ENCODE measurements at regions not wholly inside any gene's neighbourhood (a gene's known extent, or its start where the extent isn't known, plus 50 kb on each side); places are given as distances from the start of the nearest gene placed in this dataset.
"Not testable (repeated sequence)": the region's sequence is repeated elsewhere in the genome, so short reads cannot be mapped to it uniquely, and the experiment has no call there.

GRCh38 chr14:53742233-53742620, 214.4 kb downstream of the BMP4 start:
- DNase-seq (ENCODE audit: low spot score), result no peak

- DNase-seq (ENCODE audit: low spot score), result no peak
These were observed 215.0 kb downstream of the BMP4 start for GRCh38 chr14:53741479-53742232.

DNA sequence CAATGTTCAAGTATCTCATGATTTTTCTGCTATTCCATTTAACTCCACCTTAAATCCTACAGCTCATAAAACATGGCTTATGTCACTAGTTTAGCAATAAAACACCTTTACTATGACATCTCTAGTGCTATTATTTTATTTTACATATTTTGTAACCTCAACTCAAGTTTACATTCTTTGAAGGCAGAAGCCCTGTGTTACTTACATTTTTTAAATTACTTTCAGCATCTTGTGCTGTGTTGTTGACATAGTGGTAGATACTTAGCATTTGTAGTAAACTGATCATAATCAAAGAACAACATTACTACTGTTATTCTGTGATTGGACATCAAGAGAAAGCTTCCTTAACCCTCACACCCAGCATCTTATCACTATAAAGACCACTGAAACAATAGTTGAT, 216.1 kb downstream of the BMP4 start:
- no peak for DNase-seq (ENCODE audit: low spot score)

DNA sequence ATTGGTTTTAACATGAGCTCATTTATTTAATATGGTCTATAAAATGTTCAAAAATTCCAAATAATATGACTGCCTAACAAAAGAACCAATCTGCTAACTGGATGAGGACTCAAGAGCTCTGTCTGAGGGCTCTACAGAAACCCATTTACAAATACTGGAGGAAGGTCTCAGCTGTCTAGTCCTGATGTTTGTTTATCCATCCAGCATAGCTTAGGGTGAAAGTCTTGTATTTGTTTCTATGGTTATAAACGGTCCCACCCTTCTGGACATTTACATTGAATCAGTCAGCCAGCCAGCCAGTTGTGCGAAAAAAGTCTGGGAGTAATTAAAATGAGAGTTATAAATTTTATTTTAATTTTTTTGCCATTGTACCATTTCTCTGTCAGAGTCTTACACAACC, 220.7 kb downstream of the BMP4 start:
- DNase-seq (ENCODE audit: low spot score), result no peak

DNA sequence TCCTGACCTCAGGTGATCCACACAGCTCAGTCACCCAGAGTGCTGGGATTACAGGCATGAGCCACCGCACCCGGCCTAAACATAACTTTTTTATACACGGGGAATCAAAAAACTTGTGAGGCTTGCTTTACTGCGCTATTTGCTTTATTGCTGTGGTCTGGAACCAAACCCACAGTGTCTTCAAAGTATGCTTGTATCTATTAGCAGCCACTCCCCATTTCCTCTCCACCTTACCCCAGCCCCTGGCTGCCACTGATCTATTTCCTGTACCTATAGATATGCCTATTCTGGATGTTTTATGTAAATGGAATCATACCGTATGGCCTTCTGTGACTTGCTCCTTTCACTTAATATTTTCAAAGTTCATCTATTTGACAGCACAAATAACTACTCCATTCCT, 233.4 kb downstream of the BMP4 start:
- no peak for DNase-seq (ENCODE audit: low spot score)

DNA sequence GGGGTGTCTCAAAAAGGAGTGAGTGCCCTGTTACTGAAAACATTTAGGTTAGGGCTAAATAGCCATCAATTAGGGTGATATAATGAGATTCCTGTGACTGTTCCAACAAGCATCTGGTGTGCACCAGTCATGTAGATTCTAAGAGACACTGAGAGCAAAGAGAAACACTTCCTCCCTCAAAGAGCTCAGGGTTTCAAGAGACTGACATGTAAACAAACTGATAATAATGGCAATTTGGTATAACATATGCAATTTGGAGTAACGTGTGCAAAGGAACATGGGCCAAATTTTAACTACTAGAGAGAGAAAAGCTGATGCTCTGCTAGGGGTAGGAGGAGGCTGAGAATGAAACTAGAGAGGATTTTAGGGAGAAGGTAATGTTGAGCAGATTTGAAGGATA, 237.1 kb downstream of the BMP4 start:
- no peak for DNase-seq (ENCODE audit: low spot score)

GRCh38 chr14:53716578-53716977, 240.0 kb downstream of the BMP4 start:
- DNase-seq (ENCODE audit: low spot score), result no peak

DNA sequence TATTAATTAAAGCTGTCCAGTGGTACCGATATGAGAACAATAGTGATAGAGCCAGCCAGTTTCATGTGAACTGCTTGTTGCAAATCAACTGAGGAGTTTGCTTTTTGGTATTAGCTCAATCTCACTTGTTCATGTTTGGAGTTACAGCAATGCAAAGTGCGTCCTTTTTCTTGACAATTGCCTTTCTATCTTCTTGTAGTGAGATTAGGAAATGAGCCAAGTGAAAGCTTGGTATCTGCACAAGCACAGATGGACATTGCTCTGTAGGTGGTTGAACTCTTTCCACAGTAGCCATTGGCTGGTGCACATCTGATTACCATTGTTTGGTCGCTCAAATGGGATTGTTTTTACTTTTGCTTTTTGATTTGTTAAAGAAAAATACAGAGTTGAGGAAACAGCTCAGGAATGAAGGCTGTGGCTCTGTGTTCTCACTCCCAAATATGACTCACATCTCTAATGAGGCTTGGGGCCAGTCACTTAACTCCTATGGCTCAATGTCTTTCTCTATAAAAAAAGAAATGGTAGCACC, 241.4 kb downstream of the BMP4 start:
- no peak for DNase-seq (ENCODE audit: low spot score)

GRCh38 chr14:53714495-53715192, 242.0 kb downstream of the BMP4 start:
- no peak for DNase-seq (ENCODE audit: low spot score)

DNA sequence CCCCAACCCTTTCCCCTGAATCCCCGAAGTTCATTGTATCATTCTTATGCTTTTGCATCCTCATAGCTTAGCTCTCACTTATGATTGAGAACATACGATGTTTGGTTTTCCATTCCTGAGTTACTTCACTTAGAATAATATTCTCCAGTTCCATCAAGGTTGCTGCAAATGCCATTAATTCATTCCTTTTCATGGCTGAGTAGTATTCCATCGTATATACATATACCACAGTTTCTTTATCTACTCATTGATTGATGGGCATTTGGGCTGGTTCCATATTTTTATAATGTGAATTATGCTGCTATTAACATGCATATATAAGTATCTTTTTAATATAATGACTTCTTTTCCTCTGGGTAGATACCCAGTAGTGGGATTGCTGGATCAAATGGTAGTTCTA, 243.7 kb downstream of the BMP4 start:
- not testable (repeated sequence) for DNase-seq (ENCODE audit: low spot score)

- no peak for DNase-seq (ENCODE audit: low spot score)
These were observed 245.4 kb downstream of the BMP4 start for GRCh38 chr14:53711205-53711604.

- no peak for DNase-seq (ENCODE audit: low spot score)
These were observed 246.0 kb downstream of the BMP4 start for GRCh38 chr14:53710615-53711014.

DNA sequence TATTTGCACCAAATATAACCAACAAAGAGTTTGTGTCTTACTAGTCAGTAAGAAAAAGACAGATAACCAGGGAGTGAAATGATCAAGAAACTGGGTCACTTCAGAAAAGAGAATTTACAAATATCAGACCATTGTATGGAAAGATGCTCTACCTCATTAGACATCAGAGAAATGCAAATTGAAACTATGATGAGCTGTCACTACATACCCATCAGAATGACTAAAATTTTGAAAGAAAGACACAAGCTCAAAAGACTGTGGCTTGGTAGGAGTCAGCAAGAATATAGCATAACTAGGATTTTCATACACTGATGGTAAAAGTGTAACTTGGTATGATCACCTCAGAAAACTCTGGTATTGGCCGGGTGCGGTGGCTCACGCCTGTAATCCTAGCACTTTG, 247.2 kb downstream of the BMP4 start:
- no peak for DNase-seq (ENCODE audit: low spot score)

- DNase-seq (ENCODE audit: low spot score), result no peak
These were observed 253.2 kb downstream of the BMP4 start for GRCh38 chr14:53703457-53703856.

- DNase-seq (ENCODE audit: low spot score), result no peak
These were observed 255.3 kb downstream of the BMP4 start for GRCh38 chr14:53701108-53701875.

DNA sequence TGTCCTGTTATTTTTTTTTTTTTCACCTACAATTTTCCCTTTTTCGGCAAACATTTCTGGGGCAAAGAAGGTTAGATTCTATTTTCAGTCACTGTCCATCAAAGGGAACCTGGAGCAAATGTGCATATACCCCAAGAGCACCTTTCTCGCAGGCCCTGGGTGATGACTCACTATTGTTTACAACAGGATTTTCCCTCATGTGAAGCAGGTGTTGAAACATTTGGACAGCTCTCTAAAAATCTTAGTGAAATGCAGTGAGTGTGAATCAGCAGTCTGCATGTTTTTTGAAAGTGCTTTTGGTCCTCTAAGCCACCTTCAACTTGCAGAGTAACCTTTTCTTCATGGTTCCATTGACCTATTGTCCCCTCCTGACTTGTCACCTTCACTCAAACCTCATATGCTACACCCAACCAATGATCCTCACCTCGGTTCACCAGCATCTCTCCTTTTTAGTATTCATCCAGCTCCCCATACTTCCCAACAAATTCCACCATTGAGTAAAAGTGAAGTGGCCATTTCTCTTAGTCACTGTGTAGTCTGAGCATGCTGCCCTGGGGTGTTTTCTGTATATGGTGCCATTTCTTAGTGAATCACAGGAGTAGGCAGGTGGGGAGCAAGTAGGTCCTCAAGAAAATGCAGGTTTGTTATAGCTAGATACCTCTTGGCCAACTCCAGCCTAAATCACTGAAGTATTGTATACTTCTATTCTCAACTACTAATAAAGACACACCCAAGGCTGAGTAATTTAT, 260.2 kb downstream of the BMP4 start:
- DNase-seq (ENCODE audit: low spot score), result no peak

DNA sequence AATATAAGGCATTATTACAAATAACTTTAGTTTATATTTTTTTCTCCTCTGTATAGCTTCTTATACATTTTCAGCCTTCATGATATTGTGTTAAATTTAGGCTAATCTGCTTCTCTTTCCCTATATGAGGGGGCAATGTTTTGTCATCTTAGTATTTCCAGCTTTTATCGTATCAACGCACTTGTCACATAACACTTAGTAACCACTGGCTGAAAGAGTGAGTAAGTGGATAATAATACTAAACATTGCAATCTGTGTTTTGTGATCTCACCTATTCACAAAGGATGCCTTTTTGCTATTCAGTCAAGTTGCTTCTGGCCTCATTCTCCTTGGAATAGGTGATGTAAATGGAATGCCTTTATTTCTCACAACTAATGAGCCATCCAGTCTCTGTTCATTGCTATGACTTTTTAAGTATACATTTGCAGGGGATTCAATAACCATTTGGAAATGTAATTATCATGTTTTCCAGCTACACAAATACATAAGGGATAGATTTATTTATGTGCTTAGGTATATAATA, 260.9 kb downstream of the BMP4 start:
- DNase-seq (ENCODE audit: low spot score), result no peak

GRCh38 chr14:53692885-53693284, 263.7 kb downstream of the BMP4 start:
- no peak for DNase-seq (ENCODE audit: low spot score)

GRCh38 chr14:53692451-53692850, 264.2 kb downstream of the BMP4 start:
- no peak for DNase-seq (ENCODE audit: low spot score)

- no peak for DNase-seq (ENCODE audit: low spot score)
These were observed 273.4 kb downstream of the BMP4 start for GRCh38 chr14:53683229-53683628.

DNA sequence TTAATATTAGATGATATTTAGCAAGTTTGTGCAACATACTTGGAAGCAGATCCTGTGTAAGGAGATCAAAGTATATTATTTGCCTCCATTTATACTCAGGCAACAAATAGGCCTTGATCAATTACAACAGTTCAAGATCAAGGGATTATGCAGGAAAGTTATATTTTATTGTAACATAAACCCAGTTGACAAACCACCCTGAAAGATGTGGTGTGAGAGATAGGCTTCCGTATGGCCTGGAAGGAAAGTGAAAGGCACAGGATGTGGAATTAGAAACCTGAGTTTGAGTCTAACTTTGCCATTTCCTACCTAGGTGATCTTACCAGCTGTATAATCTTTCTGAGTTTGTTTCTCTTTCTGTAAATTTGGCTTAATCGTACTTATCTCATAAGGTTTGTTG, 284.1 kb downstream of the BMP4 start:
- no peak for DNase-seq (ENCODE audit: low spot score)

DNA sequence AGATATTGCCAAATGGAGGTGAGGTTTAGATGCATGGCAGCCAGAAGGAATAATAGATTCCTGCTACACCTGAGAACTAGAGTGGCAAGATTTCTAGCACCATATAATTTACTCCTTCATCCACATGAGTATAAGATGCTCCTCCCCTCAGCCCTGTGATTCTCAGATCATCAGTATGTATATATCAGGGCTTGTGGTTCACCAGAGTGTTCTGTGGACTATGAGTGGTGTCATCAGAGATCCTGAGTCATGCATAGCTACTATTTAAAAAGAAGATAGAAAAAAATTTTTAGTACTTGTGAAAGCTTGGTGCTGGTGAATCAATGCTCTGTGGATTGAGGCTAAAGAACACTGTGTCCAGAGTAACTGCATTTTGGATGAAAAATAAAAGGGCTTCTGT, 285.9 kb downstream of the BMP4 start:
- no peak for DNase-seq (ENCODE audit: low spot score)
